GM10248 (cell line): ENCODE measurements at regions not wholly inside any gene's neighbourhood (a gene's known extent, or its start where the extent isn't known, plus 50 kb on each side); places are given as distances from the start of the nearest gene placed in this dataset.

Experiments used
- CTCF ChIA-PET: fragments of 300-600 bp; sonication (Branson Sonifier 250); formaldehyde crosslinking; extraction: SDS; loops from one replicate; lab custom pipeline; 2021; ENCODE audit warnings: antibody characterized with exemption; lab: Yijun Ruan, JAX
- POLR2A ChIA-PET: fragments of 350-650 bp; sonication (Branson Sonifier 250); formaldehyde crosslinking; extraction: SDS; loops from one replicate; lab custom pipeline; 2020; ENCODE audit warnings: antibody characterized with exemption; lab: Yijun Ruan, JAX
- DNase-seq: peaks from one replicate; pipeline ENCODE4 v3.0.0; 2012; ENCODE audit errors: extremely low spot score
- CTCF ChIP-seq: IDR thresholded peaks from 2 replicates; pipeline ENCODE4 v1.5.1; 2012; ENCODE audit warnings: mild to moderate bottlenecking, low read depth; ENCODE audit errors: extremely low read depth, missing control alignments, control extremely low read depth

- no peak for DNase-seq
- TF ChIP-seq CTCF: no peak
- ChIA-PET CTCF (no interaction called here), POLR2A (no interaction called here)
Observed at GRCh38 chr11:59284773-59285129, 72.0 kb upstream of the MPEG1 start.

DNA sequence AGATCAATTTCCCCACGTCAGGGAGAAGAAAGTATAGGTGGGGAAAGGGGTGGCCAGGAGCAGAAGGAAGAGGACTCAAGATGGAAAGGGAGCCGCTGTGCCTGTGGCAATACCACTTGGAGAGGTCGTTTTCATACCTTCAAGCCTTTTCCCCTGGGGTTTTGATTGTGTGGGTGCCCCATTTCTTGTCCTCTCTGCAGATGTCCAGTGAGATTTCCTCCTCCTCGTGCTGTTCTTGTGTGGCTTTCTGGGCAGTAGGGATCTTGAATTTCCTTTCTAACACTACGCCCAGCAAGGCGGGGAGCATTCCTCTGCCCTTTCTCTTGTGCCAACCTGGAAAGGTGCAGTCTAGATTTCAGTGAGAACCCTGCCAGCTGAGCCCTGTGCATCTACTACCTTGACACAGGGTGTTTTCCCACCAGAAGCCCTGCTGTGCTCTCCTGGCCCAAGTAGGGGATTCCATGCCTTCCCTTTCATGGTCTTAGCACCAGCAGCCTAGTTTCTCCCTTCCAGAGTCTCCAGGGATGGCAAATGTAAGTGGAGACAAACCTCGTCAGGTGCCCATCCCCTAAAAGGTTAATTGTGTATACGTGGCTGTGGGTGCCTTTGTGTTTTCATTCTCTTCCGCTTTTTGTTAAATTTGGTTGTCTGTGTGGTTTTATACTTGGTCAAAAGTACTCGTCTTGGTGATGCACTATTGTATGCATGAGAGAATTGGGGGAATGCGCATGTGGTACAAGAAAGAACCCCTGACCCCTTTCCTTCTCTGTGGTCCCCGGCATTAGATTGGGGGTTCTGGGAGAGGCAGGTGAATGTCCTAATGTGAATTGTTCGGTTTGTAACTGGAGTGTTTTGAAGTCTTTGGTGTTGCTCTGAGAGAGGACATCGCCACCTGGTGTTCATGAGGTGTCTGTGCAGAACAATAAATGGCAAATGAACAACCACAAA is 71.4 kb upstream of the MPEG1 start:
- ChIA-PET CTCF (interaction anchor here (1.4 to 1.7 kb wide), 3 partner anchors 18 to 121 kb away, joined by 3 to 15 read pairs (median 4); partner anchors contain the start of gene DTX4), POLR2A (no interaction called here)
- TF ChIP-seq CTCF: peak; percentile 88

DNA sequence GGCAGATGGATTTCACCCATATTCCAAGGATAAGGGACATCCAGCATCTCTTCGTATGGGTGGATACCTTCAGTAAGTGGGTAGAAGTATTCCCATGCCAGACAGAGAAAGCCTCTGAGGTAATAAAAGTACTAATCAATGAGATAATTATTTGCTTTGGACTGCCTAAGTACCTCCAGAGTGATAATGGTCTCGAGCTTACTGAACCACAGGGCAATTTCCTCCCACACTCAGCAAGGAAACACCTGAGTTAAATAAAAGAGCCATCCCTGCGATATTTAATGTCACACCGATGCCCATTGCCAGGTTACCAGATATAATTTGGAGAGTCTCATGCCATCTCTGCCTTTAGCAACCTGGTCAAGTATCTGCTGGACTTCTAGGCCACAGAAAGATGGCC is 70.6 kb upstream of the MPEG1 start:
- ChIA-PET CTCF (interaction anchor here (1.1 to 1.8 kb wide), 6 partner anchors 10 to 125 kb away, joined by 3 to 15 read pairs (median 4); partner anchors contain the start of gene DTX4), POLR2A (no interaction called here)
- DNase-seq: no peak
- no peak for TF ChIP-seq CTCF

More for the DNA sequence above, 71.4 kb upstream of the MPEG1 start:
- DNase-seq: no peak

GRCh38 chr11:59281177-59281576 is 68.5 kb upstream of the MPEG1 start:
- ChIA-PET POLR2A (no interaction called here), CTCF (interaction anchor here (1.0 to 2.1 kb wide), 4 partner anchors 9 to 145 kb away, joined by 3 to 7 read pairs (median 4); partner anchors contain the start of gene DTX4)
- no peak for DNase-seq
- no peak for TF ChIP-seq CTCF

GRCh38 chr11:59273373-59273841 is 60.7 kb upstream of the MPEG1 start:
- CTCF ChIA-PET: interaction anchor here (1.0 to 8.6 kb wide), 8 partner anchors 8 to 115 kb away, joined by 3 to 45 read pairs (median 5); partner anchors contain the start of gene DTX4
- peak; percentile 51 for DNase-seq
- no peak for TF ChIP-seq CTCF
- POLR2A ChIA-PET: no interaction called here

DNA sequence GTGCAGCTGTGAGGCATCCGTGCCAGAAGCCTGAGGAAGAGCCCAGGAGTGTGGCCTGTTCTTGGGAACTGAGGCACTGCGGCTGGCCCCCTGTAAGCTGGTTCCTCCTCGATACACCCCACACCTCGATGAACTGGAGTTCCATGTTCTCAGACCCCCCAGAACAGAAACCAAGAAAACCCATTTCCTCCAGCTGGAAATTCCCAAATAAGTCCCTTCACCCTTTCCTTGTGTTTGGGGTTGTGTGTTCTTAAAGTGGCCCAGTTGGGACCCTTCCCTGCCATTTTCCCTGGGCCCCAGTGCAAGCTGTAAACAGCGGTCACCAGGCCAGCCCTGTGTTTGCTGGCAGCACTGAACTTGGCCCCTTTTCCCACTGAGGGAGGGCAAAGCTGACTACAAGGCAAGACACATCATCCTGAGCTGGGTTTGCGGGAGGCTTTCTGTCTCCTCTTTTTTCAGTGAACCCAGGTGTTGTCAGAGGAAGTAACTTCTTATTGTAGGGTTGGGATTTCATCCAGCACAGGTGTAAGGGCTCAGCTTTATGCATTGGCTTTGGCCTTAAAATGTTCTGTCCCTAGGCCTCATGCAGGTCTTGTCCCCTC is 60.1 kb upstream of the MPEG1 start:
- no peak for DNase-seq
- ChIA-PET CTCF (interaction anchor here (1.0 to 8.6 kb wide), 10 partner anchors 8 to 115 kb away, joined by 3 to 45 read pairs (median 5); partner anchors contain the start of gene DTX4), POLR2A (no interaction called here)
- no peak for TF ChIP-seq CTCF
